ENCODE measurements at regions not wholly inside any gene's neighbourhood (a gene's known extent, or its start where the extent isn't known, plus 50 kb on each side); places are given as distances from the start of the nearest gene placed in this dataset.

DNA sequence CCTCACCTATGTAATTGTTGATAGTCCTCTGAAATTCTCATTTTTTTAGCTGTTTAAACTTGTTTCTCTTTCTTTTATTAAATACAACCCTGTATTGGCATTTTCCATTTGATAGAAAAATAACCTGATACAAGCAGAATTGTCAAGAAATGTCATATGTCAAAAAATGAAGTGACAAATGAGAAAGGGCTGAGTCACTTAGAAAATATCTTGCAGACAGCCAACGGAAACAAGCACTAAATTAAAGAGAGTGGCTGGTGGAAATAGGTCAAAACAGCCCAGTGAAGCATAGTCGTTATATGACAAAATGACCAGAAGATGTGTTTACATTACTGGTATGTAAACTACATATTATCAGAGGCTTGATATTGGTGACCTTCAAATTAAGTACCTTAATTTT is 484.4 kb downstream of the PLA2G4A start:
- DNase-seq (ENCODE audit: low spot score), result no peak

DNA sequence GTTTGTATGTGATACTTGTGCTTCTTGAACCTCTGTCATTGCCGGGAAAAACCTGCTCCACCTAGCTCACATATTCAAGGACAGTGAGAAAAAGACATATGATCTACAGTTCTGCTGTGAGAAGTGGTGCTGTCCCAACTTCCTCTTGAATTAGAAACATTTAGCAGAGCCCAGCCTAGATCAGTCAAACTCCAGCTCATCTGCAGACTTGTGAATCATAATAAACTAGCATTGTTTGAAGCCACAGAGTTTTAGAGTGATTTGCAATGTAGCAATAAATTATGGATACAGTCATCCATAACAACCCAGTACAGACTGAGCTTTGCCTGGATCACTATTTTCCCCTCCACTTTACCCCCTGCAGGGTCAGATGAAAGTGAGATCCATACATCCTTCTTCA is 497.8 kb downstream of the PLA2G4A start:
- no peak for DNase-seq (ENCODE audit: low spot score)

DNA sequence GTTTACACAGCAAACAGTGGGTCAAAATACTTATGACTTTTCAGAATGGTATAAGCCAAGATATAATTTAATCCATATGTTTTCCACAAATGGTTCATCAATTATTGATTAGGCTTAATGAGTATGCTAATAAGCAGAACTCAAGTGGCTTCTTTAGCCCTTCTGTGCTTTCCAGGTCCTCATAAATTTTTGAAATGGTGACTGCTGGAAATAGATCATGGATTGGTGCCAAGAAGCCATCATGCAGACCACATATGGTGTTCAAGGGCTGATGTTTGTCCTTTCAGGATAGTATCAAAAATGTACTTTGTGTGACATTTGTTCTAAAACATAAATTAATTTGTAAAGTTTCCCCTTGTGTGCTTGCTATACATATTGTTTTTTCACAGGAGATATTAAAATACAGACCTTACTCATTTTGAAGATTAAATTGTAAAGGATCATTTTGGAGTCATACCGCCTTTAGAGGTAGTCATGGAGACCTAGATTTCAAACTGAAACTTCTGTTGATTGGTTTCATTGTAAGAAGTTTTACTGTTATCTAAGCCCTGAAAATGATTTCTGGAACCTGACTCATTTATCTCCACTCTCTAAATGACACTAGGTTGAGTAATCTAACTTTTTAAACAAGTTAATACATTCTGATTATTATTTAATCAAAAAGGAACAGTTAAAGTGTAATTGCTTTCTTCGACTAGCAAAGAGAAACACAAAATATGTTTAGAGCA is 507.9 kb downstream of the PLA2G4A start:
- DNase-seq (ENCODE audit: low spot score), result no peak

DNA sequence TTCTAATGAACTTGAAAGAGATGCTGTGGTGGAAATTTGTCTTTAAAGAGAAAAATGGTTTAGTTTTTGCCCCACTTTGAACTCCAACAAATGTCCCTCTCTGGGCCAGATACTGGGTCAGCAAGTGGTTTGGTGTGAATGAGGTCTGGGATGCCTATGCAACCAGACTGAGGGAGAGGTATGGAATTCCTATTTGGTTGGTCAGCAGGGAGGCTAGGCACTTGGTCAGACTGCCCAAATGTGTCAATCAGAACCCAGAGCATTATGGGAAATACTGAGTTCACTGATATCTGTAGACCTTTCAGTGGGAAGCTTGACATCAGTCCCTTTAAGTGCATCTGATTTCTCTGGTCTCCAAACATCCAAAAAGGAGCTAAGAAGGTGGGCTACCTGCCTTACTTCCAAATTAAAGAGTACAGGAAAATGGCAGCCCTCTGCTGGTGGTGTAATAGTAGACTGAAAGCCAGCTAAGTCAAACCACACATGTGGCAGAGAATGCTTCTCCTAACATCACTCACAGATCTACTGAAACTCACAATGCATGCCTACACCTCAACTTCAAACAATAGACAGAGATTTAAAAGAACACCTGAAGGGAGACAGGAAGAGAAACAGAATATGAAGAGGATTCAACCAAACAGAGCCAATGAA is 510.1 kb downstream of the PLA2G4A start:
- no peak for DNase-seq (ENCODE audit: low spot score)

DNA sequence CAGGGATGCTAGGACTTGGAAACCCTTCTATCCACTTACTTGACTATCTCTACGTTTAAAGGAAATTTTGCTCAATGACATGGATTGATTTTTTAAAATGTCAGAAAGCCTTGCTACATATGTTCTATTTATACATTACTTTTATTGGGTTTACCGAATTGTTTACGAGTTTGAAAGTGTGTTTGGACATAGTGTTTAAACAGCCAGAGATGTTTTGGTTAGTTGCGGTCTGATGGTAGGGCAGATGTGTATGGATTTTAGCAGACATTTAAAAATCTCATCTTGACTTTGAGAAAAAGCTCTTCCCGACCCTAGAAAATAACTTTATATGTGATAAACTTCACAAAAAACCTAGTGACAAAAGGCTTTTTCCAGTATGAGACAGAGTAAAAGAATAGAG is 513.7 kb downstream of the PLA2G4A start:
- no peak for DNase-seq (ENCODE audit: low spot score)

- no peak for DNase-seq (ENCODE audit: low spot score)
These were observed 545.3 kb downstream of the PLA2G4A start for GRCh38 chr1:187374082-187374481.

DNA sequence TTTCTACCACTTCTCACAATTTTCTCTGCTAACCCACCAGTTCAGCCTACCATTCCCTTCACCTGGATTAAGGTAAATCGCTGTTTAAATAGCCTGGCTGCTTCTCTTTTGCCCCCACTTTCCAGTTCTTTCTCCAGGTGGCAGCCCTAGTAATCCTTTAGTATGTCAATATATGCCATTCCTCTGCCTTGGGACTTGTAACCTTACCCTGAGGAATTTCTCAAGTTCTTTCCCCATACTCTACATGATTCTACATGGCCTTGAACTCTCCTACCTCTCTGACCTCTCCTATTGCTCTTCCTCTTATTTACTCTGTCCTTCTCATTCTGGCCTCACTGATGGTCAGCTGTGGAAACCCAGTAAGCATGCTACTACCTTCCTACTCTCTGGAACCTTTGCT is 546.0 kb downstream of the PLA2G4A start:
- DNase-seq (ENCODE audit: low spot score), result no peak

DNA sequence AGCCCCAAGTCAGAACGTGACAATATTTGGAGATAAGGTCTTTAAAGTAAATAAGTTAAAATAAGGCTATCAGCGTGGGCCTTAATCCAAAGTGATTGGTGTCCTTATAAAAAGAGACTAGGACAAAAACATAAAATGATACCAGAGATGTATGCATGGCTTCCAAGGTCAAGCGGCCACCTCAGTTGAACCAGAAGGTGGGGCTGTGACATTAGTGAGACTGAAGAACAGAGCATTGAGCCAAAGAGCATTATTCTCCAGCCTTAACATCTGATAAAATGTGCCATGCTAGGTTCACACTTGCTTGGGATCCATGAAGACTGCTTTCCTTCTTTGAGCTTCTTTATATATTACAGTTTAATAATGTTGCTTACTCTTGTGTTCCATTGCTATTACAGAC is 554.6 kb downstream of the PLA2G4A start:
- peak; percentile 25 for DNase-seq (ENCODE audit: low spot score)

DNA sequence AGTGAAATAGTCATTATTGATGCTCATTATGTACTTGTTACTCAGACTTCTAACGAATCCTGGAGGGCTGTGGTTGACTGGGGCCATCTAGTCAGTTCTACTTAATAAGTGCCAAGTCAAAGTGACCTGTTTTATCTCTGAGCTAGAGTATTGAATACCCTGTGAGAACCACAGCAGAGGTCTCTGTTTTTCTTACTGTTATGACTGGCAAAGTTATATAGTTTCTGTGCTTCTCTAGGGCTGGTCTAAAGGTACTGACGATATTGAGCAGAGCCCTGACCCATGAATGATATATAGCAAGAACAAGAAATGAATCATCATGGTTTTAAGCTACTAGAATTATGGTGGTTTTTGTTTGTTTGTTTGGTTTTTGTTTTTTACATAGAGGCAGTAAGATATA is 555.8 kb downstream of the PLA2G4A start:
- no peak for DNase-seq (ENCODE audit: low spot score)

DNA sequence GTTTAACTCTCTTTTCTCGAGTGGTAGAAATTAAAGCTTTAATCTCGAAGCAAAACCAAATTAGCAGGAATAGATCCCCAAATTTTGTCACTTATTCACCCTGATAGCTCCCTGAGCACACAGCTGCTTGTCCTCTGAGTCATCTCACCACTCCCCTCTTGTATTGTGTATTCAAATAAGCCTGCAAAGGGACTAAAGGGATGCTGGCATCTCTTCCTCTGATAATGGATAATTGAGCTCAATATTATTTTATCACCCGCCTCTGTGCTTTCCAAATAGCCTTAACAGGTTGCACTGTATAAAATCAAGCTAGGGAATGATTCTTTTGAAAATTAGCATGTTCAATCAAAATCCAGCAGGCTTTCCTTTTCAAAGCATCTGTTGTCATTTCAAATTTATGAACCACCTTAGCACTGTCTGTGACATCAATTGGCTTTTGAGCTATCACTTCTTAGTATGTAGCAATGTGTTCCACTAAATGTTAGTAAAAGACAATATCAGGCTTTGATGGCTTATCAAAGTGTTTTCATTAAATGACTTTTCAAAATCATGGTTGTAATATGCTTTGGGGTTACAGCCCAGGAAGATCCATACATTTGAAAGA is 561.6 kb downstream of the PLA2G4A start:
- no peak for DNase-seq (ENCODE audit: low spot score)

DNA sequence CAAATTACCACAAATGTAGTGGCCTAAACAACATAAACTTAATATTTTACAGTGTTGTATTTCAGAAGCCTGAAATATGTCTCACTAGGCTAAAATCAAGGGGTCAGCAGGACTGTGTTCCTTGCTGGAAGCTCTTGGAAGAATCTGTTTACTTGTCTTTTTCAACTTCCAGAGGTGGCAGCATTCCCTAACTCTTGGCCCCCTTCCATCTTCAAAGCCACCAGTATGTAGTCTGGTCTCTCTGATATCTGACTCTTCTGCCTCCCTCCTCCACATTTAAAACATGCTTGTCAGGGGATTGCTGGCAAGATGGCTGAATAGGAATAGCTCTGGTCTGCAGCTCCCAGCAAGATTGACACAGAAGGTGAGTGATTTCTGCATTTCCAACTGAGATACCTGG is 567.5 kb downstream of the PLA2G4A start:
- DNase-seq (ENCODE audit: low spot score), result no peak

DNA sequence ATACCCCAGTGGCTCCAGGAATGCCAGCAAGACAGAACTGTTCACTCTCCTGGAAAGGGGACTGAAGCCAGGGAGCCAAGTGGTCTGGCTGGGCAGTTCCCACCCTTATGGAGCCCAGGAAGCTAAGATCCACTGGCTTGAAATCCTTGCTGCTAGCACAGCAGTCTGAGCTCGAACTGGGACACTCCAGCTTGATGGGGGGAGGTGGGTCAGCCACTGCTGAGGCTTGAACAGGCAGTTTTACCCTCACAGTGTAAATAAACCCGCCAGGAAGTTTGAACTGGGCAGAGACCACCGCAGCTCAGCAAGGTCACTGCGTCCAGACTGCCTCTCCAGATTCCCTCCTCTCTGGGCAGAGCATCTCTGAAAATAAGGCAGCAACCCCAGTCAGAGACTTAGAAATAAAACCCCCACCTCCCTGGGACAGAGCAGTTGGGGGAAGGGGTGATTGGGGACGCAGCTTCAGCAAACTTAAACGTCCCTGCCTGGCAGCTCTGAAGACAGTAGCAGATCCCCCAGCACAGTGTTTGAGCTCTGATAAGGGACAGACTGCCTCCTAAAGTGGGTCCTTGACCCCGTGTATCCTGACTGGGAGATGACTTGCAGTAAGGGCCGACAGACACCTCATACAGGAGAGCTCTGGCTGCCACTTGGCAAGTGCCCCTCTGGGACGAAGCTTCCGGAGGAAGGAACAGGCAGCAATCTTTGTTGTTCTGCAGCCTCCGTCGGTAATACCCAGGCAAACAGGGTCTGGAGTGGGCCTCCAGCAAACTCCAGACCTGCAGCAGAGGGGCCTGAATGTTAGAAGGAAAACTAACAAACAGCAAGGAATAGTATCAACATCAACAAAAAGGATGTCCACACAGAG is 568.4 kb downstream of the PLA2G4A start:
- no peak for DNase-seq (ENCODE audit: low spot score)

DNA sequence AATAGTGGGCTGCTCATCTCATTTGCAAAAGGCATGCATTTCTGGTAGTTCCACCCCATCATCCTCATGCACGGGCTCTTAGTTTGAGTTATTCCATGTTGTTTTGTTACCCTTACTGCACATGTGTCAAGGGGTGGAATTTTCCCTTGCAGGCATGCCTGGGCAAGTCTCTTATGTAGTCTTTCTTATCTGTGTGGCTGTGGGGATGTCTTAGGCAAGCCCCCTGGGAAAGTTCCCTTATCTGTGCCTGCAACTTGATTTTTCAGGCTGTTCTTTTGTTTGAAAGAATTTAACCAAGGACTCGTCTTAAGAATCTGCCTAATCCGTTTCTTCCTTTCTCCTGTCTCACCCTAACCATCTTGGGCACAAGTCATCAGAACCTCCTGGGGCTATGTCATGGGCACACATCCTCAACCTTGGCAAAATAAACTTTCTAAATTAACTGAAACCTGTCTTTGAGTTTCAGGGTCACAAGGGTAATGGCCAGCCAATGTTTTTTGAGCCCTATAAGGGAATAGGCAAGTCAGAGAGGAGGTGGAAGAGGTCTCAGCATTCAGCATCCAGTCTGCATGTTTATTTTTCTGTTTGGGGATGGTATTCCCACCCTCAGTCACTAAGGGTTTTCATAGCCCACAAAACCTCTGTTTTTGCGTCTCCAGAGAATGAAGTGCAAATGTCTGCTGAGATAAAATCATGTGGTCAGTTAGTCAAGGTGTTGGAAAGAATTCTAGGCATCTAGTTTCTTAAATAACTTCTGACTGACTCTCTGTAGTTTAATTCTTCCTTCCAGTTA is 579.7 kb downstream of the PLA2G4A start:
- DNase-seq (ENCODE audit: low spot score), result no peak

DNA sequence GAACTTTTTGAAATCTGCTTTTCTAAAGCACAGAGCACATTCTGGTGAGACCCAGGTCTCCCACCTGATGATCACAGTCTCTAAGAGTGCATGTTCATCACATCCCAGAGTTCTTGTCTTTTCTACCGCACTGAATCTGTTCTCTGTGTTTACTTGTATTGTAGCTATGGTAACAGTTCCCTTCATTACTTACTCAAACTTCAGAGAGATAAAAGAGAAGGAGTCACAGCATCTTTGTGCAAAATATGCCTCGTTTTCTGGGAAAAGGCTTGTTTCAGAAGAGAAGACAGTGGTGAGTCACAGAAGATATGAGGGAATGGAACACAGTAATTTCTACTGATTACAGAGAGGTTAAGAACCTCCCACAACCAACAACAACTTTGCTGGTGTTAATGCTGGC is 580.6 kb downstream of the PLA2G4A start:
- DNase-seq (ENCODE audit: low spot score), result no peak

DNA sequence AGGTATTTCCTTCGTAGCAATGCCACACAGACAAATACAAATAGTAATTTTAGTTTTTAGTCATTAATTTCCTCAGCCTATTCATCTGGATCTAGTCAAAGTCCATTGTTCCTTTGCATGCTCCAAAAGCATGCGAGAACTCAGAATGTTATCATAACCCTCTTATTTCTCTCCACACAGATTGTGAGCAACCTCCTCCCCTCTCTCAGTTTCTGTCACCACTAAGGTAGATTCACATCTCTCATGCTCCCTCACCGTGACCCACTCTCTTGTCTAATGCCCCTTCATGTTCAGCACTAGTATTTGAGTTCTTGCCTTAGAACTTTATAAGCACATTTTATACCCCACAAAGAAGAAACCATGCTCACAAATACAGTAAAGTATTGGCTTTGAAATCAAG is 582.4 kb downstream of the PLA2G4A start:
- DNase-seq (ENCODE audit: low spot score), result no peak

- peak; percentile 27 for DNase-seq (ENCODE audit: low spot score)
These were observed 584.8 kb downstream of the PLA2G4A start for GRCh38 chr1:187413405-187414169.

GRCh38 chr1:187415065-187415464 is 586.3 kb downstream of the PLA2G4A start:
- DNase-seq (ENCODE audit: low spot score), result no peak

DNA sequence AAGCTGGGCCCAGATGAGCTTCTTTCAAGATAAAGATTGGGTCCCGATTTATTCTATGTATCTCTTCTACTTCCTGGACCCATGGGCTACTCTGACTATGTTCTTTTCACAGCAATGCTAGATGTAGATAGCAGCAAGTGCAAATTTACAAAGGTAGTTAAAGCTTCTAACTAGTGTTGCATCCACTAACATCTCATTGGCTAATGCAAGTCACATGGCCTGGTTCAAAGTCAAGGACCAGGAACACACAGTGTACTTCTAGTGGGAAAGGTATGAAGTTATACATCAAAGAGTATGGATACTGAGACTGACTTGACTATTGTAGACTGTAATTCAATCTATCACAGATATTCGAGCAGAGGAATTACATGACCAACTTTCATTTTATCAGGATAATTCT is 588.8 kb downstream of the PLA2G4A start:
- DNase-seq (ENCODE audit: low spot score), result no peak

DNA sequence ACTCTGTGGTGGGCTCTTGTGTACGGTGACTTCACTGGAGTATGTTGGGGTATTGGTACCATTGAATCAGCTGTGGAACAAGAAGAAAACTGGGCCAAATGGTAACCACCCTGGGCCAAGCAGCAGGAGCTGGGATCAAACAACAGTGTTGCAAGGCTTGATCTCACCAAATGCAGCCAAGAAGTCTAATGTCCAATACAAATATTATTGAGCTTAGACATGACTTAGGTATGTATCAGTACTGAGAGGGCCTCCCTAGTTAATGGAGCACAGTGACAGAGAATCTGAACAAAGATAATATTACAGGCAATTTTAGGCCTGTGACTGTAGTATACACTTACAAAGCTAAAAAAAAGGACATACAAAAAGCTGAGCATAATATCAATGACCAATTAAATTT is 604.8 kb downstream of the PLA2G4A start:
- no peak for DNase-seq (ENCODE audit: low spot score)

DNA sequence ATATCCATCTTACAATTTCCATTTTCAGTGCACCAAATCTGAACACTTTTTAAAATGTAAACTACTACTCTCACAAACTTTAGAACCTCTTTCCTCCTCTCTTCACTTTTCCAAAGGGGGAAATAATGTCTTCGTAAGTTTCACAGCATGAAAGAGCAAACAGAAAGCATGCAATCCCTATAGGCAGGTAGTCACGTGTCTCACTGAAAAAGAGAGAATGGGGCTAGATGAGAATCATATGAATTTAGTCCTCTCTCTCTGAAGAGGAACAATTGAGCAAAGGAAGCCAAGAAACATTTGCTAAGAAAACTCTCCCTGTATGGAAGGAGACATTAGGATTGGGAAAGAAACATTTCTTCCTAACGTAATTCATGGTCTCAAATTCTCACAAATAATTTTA is 613.9 kb downstream of the PLA2G4A start:
- DNase-seq (ENCODE audit: low spot score), result no peak

- DNase-seq (ENCODE audit: low spot score), result no peak
These were observed 615.2 kb downstream of the PLA2G4A start for GRCh38 chr1:187443939-187444338.

All from D341Med (cell line).